Heart left ventricle (tissue), 16 donors: ENCODE measurements at regions not wholly inside any gene's neighbourhood (a gene's known extent, or its start where the extent isn't known, plus 50 kb on each side); places are given as distances from the start of the nearest gene placed in this dataset.
"Not testable (repeated sequence)": the region's sequence is repeated elsewhere in the genome, so short reads cannot be mapped to it uniquely, and the experiment has no call there.

Source experiments
- ATAC-seq, 4 donors: fragments of 200-7000 bp; cut with Tn5 transposase; one replicate each; pipeline ENCODE4 v1.9.1; 2020 to 2022; ENCODE audit warnings: moderate library complexity in 4 of 4, mild to moderate bottlenecking in 3 of 4, moderate number of reproducible peaks in 1 of 4
- DNase-seq, 5 donors: peaks; one replicate each; pipeline ENCODE4 v3.0.0-alpha.2; 2020
- H3K27ac ChIP-seq, 12 donors: fragments of 200-600 bp; sonication (generic) in 4 of 12; one replicate each; pipeline versions ENCODE4 v1.5.0 to v1.8.0; 2016 to 2022; ENCODE audit warnings: mild to moderate bottlenecking in 2 of 12
- H3K27me3 ChIP-seq, 9 donors: fragments of 200-600 bp; sonication (generic) in 2 of 9; one replicate each; pipeline versions ENCODE4 v1.5.1 to v1.8.0; 2016 to 2022; ENCODE audit warnings: mild to moderate bottlenecking in 3 of 9
- H3K36me3 ChIP-seq, 9 donors: fragments of 200-600 bp; sonication (generic) in 2 of 9; one replicate each; pipeline versions ENCODE4 v1.5.0 to v1.8.0; 2018 to 2022; ENCODE audit warnings: mild to moderate bottlenecking in 2 of 9
- H3K4me1 ChIP-seq, 12 donors: fragments of 200-600 bp; sonication (generic) in 4 of 12; one replicate each; pipeline versions ENCODE4 v1.5.0 to v1.8.0; 2016 to 2022; ENCODE audit warnings: mild to moderate bottlenecking in 3 of 12
- H3K4me3 ChIP-seq, 12 donors: fragments of 200-600 bp; sonication (generic) in 4 of 12; one replicate each; pipeline versions ENCODE4 v1.5.0 to v1.8.0; 2017 to 2022; ENCODE audit warnings: mild to moderate bottlenecking in 9 of 12, moderate library complexity in 4 of 12
- H3K9me3 ChIP-seq, 12 donors: fragments of 200-600 bp; sonication (generic) in 4 of 12; one replicate each; pipeline versions ENCODE4 v1.5.0 to v1.8.0; 2016 to 2022; ENCODE audit warnings: mild to moderate bottlenecking in 1 of 12
- POLR2A ChIP-seq, 2 donors: fragments of 450-650 bp; IDR thresholded peaks; one replicate each; pipeline ENCODE4 v1.6.1; 2017; ENCODE audit warnings: antibody characterized with exemption in 2 of 2, mild to moderate bottlenecking in 2 of 2, moderate library complexity in 2 of 2
- WGBS, 4 donors: extraction: QIAGEN DNeasy Blood & Tissue Kit in 2 of 4; methylation state at CpG; one replicate each; pipeline versions ENCODE4 v1.1.5 to v1.1.7; 2013 to 2018; 5-methylcytosine and 5-hydroxymethylcytosine counted together
- intact Hi-C, 10 donors: fragments of 100-400 bp; cut with DNase I; formaldehyde crosslinking; loops; one replicate each; pipeline versions ENCODE4 v1.11.1 to v1.14.2; 2022
- TF ChIP-seq, protein P1 (sequence below), 12 donors: fragments of 200-600 bp; sonication (generic) in 4 of 12; IDR thresholded peaks; one replicate each; pipeline versions ENCODE4 v1.5.0 to v1.8.0; 2018 to 2022; ENCODE audit warnings: antibody characterized with exemption in 12 of 12, mild to moderate bottlenecking in 5 of 12
- donor health status: ischemic (EF 13 %, LVEDD 7.1; RV severe dilation, severe dysfunction).
- donor health status: healthy with polysubstance abuse.
- donor health status: DM: no; HTN: yes; CAD: no.
- donor health status: DM: no; HTN: no; CAD: no.
- donor health status: ischemic (EF 25% LVEDD 6.9; RV normal size, moderate dysfunction).
- donor health status: ischemic (EF 25% LVEDD 5.7; RV mildly dilated, moderate dysfunction).
- donor health status: healthy.
- donor health status: DM: yes; HTN: yes; CAD: no.
- donor health status: ischemic (EF 35%, LVEDD 5.7; RV mildly dilated, moderate dysfunction).
- donor health status: nonischemic (EF 11% LVEDD 7.7; RV severe dilation, severe dysfunction).
- donor health status: DM: yes; HTN: yes; CAD: no.
- donor health status: PGD.
- donor health status: ischemic (EF 29% LVEDD 5.4; RV normal size, mild dysfunction).
- donor health status: nonischemic (EF 23%, LVEDD 6.1; RV moderate dilation, normal function).

DNA sequence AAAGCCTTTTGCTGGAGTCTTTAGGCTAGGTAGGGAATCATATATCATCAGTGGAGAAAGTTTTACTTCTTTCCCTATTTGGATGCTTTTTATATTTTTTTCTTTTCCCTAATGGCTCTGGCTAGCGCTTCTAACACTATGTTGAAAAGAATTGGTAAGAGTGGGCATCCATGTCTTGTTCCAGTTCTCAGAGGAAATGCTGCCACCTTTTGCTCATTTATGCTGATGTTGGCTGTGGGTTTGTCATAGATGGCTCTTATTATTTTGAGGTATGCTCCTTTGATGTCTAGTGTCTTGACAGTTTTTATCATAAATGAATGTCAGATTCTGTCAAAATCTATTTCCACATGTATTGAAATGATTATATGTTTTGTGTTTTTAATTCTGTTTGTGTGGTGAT, 1544.1 kb downstream of the REEP3 start:
- ATAC-seq (no peak), DNase-seq (no peak)
- WGBS, 4 donors, result 86 to 98% (median 91%) methylated on average over 1 of the region's 1 CpG
- Histone ChIP-seq H3K4me3 (no peak overlapping the region), H3K27ac (no peak overlapping the region), H3K27me3 (no peaks in the 10 kb centered on the region), H3K36me3 (no peaks in the 10 kb centered on the region), H3K4me1 (no peaks in the 10 kb centered on the region), H3K9me3 (peaks cover 0 to 16% (median 0%) of the 10 kb centered on the region in 12 donors)
- intact Hi-C loops, result no loop called here
- TF ChIP-seq POLR2A (IDR thresholded peaks at IDR 0.05), result no peak
- TF ChIP-seq, protein P1, sequence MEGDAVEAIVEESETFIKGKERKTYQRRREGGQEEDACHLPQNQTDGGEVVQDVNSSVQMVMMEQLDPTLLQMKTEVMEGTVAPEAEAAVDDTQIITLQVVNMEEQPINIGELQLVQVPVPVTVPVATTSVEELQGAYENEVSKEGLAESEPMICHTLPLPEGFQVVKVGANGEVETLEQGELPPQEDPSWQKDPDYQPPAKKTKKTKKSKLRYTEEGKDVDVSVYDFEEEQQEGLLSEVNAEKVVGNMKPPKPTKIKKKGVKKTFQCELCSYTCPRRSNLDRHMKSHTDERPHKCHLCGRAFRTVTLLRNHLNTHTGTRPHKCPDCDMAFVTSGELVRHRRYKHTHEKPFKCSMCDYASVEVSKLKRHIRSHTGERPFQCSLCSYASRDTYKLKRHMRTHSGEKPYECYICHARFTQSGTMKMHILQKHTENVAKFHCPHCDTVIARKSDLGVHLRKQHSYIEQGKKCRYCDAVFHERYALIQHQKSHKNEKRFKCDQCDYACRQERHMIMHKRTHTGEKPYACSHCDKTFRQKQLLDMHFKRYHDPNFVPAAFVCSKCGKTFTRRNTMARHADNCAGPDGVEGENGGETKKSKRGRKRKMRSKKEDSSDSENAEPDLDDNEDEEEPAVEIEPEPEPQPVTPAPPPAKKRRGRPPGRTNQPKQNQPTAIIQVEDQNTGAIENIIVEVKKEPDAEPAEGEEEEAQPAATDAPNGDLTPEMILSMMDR (IDR thresholded peaks at IDR 0.05), result no peak

DNA sequence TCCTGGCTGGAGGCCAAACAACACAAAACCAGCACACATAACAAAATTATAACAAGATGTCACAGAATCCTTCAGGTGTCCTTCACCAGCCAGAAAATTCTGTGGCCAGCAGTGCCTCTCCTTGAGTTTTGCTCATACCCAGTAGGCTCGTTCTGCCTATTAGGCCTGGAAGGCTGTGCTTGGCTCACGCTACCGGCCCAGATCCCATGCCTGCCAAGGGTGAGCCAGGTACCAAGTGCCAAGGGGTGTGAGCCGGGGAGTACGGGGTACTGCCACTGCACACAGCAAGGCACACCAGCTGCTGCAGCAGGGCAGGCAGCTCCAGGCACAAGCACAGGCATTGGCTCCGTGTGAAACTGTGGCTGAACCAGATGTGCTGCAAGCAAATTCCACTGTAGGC, 1562.0 kb downstream of the REEP3 start:
- TF ChIP-seq POLR2A (IDR thresholded peaks at IDR 0.05), result no peak
- TF ChIP-seq, protein P1 (IDR thresholded peaks at IDR 0.05), result no peak
- H3K4me1 ChIP-seq, result no peaks in the 10 kb centered on the region
- intact Hi-C loops, result no loop called here
- no peak overlapping the region for H3K27ac ChIP-seq
- H3K27me3 ChIP-seq, result no peaks in the 10 kb centered on the region
- peak in 1 of 4 donors; percentile 27 for ATAC-seq
- WGBS, 4 donors, result 69 to 78% (median 73%) methylated on average over 4 to 6 of the region's 6 CpGs
- peaks cover 0 to 39% (median 8%) of the 10 kb centered on the region in 12 donors for H3K9me3 ChIP-seq
- DNase-seq, result no peak
- no peak overlapping the region for H3K4me3 ChIP-seq
- H3K36me3 ChIP-seq, result no peaks in the 10 kb centered on the region

DNA sequence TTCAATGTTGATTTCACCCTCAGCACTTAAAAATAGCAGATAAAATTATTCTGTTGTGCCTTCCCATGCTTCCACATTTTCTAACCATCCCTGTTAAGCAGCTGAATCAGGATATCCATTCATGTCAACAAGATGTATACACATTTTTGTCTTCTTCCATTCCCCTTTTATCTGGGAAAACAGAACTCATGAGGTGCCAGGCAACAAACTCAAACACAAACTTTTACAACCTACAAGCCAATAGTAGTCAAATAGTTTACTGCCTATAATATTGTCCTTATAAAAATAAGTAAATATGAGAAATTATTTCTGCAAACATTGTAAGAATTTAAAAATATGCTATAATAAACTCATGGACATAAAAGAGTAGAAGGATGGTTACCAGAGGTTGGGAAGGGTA, 1569.8 kb downstream of the REEP3 start:
- no peaks in the 10 kb centered on the region for H3K36me3 ChIP-seq
- no peaks in the 10 kb centered on the region for H3K4me1 ChIP-seq
- DNase-seq, result no peak
- intact Hi-C loops, result no loop called here
- no peak for ATAC-seq
- no peaks in the 10 kb centered on the region for H3K27me3 ChIP-seq
- TF ChIP-seq, protein P1 (IDR thresholded peaks at IDR 0.05), result no peak
- no peak for TF ChIP-seq POLR2A (IDR thresholded peaks at IDR 0.05)
- no peak overlapping the region for H3K27ac ChIP-seq
- no peak overlapping the region for H3K4me3 ChIP-seq
- H3K9me3 ChIP-seq, result peaks cover 0 to 21% (median 0%) of the 10 kb centered on the region in 12 donors

DNA sequence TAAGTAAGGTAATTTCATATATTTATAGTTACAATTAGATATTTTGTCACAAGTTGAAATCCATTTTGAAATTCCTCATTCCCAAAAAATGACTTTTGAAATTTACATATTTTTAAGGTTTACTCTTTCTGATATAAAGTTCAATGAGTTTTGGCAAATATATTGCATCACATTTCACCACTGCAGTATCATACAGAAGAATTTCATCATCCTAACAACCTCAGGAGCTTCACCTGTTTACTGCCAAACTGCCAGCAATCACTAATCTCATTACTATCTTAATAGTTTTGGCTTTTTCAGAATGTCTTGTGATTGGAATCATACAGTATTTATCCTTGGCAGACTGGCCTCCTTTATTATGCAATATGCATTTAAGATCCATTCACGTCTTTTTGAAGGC, 1578.9 kb downstream of the REEP3 start:
- Histone ChIP-seq H3K36me3 (no peaks in the 10 kb centered on the region), H3K27ac (no peak overlapping the region), H3K9me3 (peaks cover 0 to 9% (median 0%) of the 10 kb centered on the region in 12 donors), H3K4me1 (no peaks in the 10 kb centered on the region), H3K4me3 (no peak overlapping the region), H3K27me3 (no peaks in the 10 kb centered on the region)
- intact Hi-C loops, result no loop called here
- ATAC-seq (no peak), DNase-seq (no peak)
- 73 to 76% (median 75%) methylated on average over 1 of the region's 1 CpG for WGBS, 4 donors
- TF ChIP-seq POLR2A (IDR thresholded peaks at IDR 0.05), result no peak
- TF ChIP-seq, protein P1 (IDR thresholded peaks at IDR 0.05), result no peak

DNA sequence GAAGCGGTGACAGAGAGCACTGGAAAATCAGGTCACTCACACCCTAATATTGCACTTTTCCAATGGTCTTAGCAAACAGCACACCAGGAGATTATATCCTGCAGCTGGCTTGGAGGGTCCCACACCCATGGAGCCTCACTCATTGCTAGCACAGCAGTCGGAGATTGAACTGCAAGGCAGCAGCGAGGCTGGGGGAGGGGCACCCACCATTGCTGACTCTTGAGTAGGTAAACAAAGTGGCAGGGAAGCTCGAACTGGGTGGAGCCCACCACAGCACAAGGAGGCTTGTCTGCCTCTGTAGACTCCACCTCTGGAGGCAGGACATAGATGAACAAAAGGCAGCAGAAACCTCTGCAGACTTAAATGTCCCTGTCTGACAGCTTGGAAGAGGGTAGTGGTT, 1579.7 kb downstream of the REEP3 start:
- H3K36me3 ChIP-seq, H3K27ac ChIP-seq, ATAC-seq, DNase-seq, H3K4me3 ChIP-seq, intact Hi-C loops, H3K27me3 ChIP-seq, H3K4me1 ChIP-seq: not testable (repeated sequence)
- peaks cover 0 to 15% (median 5%) of the 10 kb centered on the region in 12 donors for H3K9me3 ChIP-seq
- 83 to 96% (median 86%) methylated on average over 4 of the region's 4 CpGs for WGBS, 4 donors
